Left lobe of liver (tissue), 2 donors: ENCODE measurements at regions not wholly inside any gene's neighbourhood (a gene's known extent, or its start where the extent isn't known, plus 50 kb on each side); places are given as distances from the start of the nearest gene placed in this dataset.

Experiments used
- ATAC-seq: fragments of 200-7000 bp; cut with Tn5 transposase; one replicate; pipeline ENCODE4 v1.9.1; 2020; ENCODE audit warnings: mild to moderate bottlenecking, moderate library complexity
- DNase-seq: peaks from one replicate; pipeline ENCODE4 v3.0.0-alpha.2; 2020; ENCODE audit warnings: low spot score
- donor health status: DM: no; HTN: no; CAD: no; lungs with moderate emphysema.
- donor health status: DM: no; HTN: yes; CAD: no.

- DNase-seq: no peak
- no peak for ATAC-seq
Measured at GRCh38 chr1:80878343-80878742, 922.4 kb upstream of the ADGRL2 start.

GRCh38 chr1:80876035-80876434, 924.7 kb upstream of the ADGRL2 start:
- DNase-seq (no peak), ATAC-seq (peak; percentile 77)

- DNase-seq: no peak
- no peak for ATAC-seq
Measured at GRCh38 chr1:80869299-80869698, 931.4 kb upstream of the ADGRL2 start.

GRCh38 chr1:80847904-80848303, 952.8 kb upstream of the ADGRL2 start:
- ATAC-seq (no peak), DNase-seq (no peak)

- DNase-seq: no peak
Measured at GRCh38 chr1:80846966-80847365, 953.8 kb upstream of the ADGRL2 start.

GRCh38 chr1:80842796-80843195, 957.9 kb upstream of the ADGRL2 start:
- ATAC-seq: no peak
- DNase-seq: no peak

More at GRCh38 chr1:80846966-80847365, 953.8 kb upstream of the ADGRL2 start:
- ATAC-seq: no peak

GRCh38 chr1:80841261-80841660, 959.5 kb upstream of the ADGRL2 start:
- no peak for DNase-seq
- no peak for ATAC-seq

GRCh38 chr1:80837066-80837465, 963.7 kb upstream of the ADGRL2 start:
- no peak for DNase-seq

GRCh38 chr1:80836505-80836904, 964.2 kb upstream of the ADGRL2 start:
- no peak for ATAC-seq
- DNase-seq: no peak

More at GRCh38 chr1:80837066-80837465, 963.7 kb upstream of the ADGRL2 start:
- ATAC-seq: no peak

- no peak for DNase-seq
Measured at GRCh38 chr1:80827666-80828065, 973.1 kb upstream of the ADGRL2 start.

GRCh38 chr1:80825067-80825466, 975.7 kb upstream of the ADGRL2 start:
- DNase-seq: no peak
- ATAC-seq: no peak

More at GRCh38 chr1:80827666-80828065, 973.1 kb upstream of the ADGRL2 start:
- no peak for ATAC-seq

- DNase-seq (no peak), ATAC-seq (no peak)
Measured at GRCh38 chr1:80818211-80818610, 982.5 kb upstream of the ADGRL2 start.

GRCh38 chr1:80807981-80808380, 992.8 kb upstream of the ADGRL2 start:
- DNase-seq: no peak
- ATAC-seq: no peak

- ATAC-seq (no peak), DNase-seq (no peak)
Measured at GRCh38 chr1:80806431-80806830, 994.3 kb upstream of the ADGRL2 start.

- no peak for ATAC-seq
- DNase-seq: no peak
Measured at GRCh38 chr1:80801695-80802094, 999.0 kb upstream of the ADGRL2 start.

GRCh38 chr1:80799457-80799856, 1001.3 kb upstream of the ADGRL2 start:
- DNase-seq (no peak), ATAC-seq (no peak)

GRCh38 chr1:80779275-80779674, 1021.5 kb upstream of the ADGRL2 start:
- ATAC-seq: peak; percentile 40
- DNase-seq: no peak

- ATAC-seq: no peak
Measured at GRCh38 chr1:80778094-80778840, 1022.5 kb upstream of the ADGRL2 start.

GRCh38 chr1:80776266-80776665, 1024.5 kb upstream of the ADGRL2 start:
- DNase-seq (no peak), ATAC-seq (no peak)

More at GRCh38 chr1:80778094-80778840, 1022.5 kb upstream of the ADGRL2 start:
- no peak for DNase-seq

- no peak for ATAC-seq
- no peak for DNase-seq
Measured at GRCh38 chr1:80769208-80769750, 1031.5 kb upstream of the ADGRL2 start.

GRCh38 chr1:80767711-80768110, 1033.0 kb upstream of the ADGRL2 start:
- no peak for ATAC-seq
- no peak for DNase-seq

- ATAC-seq (no peak), DNase-seq (no peak)
Measured at GRCh38 chr1:80759354-80759753, 1041.4 kb upstream of the ADGRL2 start.

- no peak for DNase-seq
- ATAC-seq: no peak
Measured at GRCh38 chr1:80755944-80756343, 1044.8 kb upstream of the ADGRL2 start.
